ENCODE measurements at regions not wholly inside any gene's neighbourhood (a gene's known extent, or its start where the extent isn't known, plus 50 kb on each side); places are given as distances from the start of the nearest gene placed in this dataset.

DNA sequence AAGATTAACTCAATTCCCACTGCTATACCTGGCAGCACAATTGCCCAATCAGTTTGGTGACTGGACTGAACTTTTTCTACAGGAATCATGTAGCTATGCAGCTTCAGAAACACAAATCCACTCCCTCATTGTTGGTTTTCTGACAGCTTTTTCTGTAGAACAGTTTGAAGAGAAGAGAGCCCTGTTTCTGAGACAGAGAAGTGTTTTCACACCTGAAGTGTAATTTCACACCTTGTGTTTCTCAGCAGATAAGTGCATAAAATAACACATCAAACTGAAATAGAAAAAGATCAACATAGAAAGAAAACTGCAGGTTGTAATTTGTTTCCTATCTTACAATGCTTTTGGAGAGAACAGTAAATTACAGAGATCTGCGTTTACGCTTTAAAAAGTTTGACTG lies 335.6 kb downstream of the SNAPC1 start:
- TF ChIP-seq, protein P1, sequence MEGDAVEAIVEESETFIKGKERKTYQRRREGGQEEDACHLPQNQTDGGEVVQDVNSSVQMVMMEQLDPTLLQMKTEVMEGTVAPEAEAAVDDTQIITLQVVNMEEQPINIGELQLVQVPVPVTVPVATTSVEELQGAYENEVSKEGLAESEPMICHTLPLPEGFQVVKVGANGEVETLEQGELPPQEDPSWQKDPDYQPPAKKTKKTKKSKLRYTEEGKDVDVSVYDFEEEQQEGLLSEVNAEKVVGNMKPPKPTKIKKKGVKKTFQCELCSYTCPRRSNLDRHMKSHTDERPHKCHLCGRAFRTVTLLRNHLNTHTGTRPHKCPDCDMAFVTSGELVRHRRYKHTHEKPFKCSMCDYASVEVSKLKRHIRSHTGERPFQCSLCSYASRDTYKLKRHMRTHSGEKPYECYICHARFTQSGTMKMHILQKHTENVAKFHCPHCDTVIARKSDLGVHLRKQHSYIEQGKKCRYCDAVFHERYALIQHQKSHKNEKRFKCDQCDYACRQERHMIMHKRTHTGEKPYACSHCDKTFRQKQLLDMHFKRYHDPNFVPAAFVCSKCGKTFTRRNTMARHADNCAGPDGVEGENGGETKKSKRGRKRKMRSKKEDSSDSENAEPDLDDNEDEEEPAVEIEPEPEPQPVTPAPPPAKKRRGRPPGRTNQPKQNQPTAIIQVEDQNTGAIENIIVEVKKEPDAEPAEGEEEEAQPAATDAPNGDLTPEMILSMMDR (IDR thresholded peaks at IDR 0.05; ENCODE audit: unreplicated experiment) = no peak
- no peaks in the 10 kb centered on the region for H3K9me3 Mint-ChIP-seq
- H3K27ac Mint-ChIP-seq = no peak overlapping the region
- no peaks in the 10 kb centered on the region for H3K36me3 Mint-ChIP-seq
- H3K27me3 Mint-ChIP-seq (ENCODE audit: low read depth) = no peaks in the 10 kb centered on the region
- no peaks in the 10 kb centered on the region for H3K4me1 Mint-ChIP-seq
- no peak overlapping the region for H3K4me3 Mint-ChIP-seq
- no peak for DNase-seq (ENCODE audit: low spot score in 2 of 2, unreplicated experiment in 2 of 2)

DNA sequence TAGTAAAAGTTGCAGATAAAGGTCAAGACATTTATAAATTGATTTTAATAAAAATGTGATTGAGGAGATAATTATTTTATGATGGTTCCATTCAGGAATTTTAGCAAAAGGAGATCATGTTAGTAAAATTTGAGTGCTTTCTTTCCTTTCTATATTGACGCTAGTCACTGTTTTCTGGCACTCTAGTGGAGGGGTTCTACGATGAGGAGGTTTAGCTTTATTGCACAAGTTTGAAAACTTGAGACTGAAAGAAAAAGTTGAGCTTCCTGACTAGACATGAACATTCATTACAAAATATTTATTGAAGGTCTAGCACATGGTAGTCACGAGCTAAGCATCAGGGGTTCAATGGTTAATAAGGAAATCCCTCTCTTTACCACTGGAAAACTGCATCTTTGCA lies 336.1 kb downstream of the SNAPC1 start:
- no peaks in the 10 kb centered on the region for H3K4me1 Mint-ChIP-seq
- no peak overlapping the region for H3K27ac Mint-ChIP-seq
- no peak for DNase-seq (ENCODE audit: low spot score in 2 of 2, unreplicated experiment in 2 of 2)
- TF ChIP-seq, protein P1 (IDR thresholded peaks at IDR 0.05; ENCODE audit: unreplicated experiment) = no peak
- no peaks in the 10 kb centered on the region for H3K36me3 Mint-ChIP-seq
- H3K27me3 Mint-ChIP-seq (ENCODE audit: low read depth) = no peaks in the 10 kb centered on the region
- no peak overlapping the region for H3K4me3 Mint-ChIP-seq
- H3K9me3 Mint-ChIP-seq = no peaks in the 10 kb centered on the region

- DNase-seq (ENCODE audit: low spot score in 2 of 2, unreplicated experiment in 2 of 2) = no peak
- TF ChIP-seq, protein P1 (IDR thresholded peaks at IDR 0.05; ENCODE audit: unreplicated experiment) = no peak
- H3K27ac Mint-ChIP-seq = no peak overlapping the region
- no peaks in the 10 kb centered on the region for H3K27me3 Mint-ChIP-seq (ENCODE audit: low read depth)
- H3K9me3 Mint-ChIP-seq = no peaks in the 10 kb centered on the region
- no peak overlapping the region for H3K4me3 Mint-ChIP-seq
- H3K36me3 Mint-ChIP-seq = no peaks in the 10 kb centered on the region
- no peaks in the 10 kb centered on the region for H3K4me1 Mint-ChIP-seq
These were observed 336.9 kb downstream of the SNAPC1 start for GRCh38 chr14:62099091-62099490.

GRCh38 chr14:62101189-62101588 lies 339.0 kb downstream of the SNAPC1 start:
- no peak for DNase-seq (ENCODE audit: low spot score in 2 of 2, unreplicated experiment in 2 of 2)
- Mint-ChIP-seq H3K27me3 (ENCODE audit: low read depth) (no peaks in the 10 kb centered on the region), H3K36me3 (no peaks in the 10 kb centered on the region), H3K9me3 (no peaks in the 10 kb centered on the region), H3K4me3 (no peak overlapping the region), H3K4me1 (no peaks in the 10 kb centered on the region), H3K27ac (no peak overlapping the region)
- TF ChIP-seq, protein P1 (IDR thresholded peaks at IDR 0.05; ENCODE audit: unreplicated experiment) = no peak

- no peak overlapping the region for H3K27ac Mint-ChIP-seq
- H3K4me3 Mint-ChIP-seq = no peak overlapping the region
- no peak for DNase-seq (ENCODE audit: low spot score in 2 of 2, unreplicated experiment in 2 of 2)
- no peaks in the 10 kb centered on the region for H3K36me3 Mint-ChIP-seq
- H3K27me3 Mint-ChIP-seq (ENCODE audit: low read depth) = no peaks in the 10 kb centered on the region
- H3K4me1 Mint-ChIP-seq = no peaks in the 10 kb centered on the region
- TF ChIP-seq, protein P1 (IDR thresholded peaks at IDR 0.05; ENCODE audit: unreplicated experiment) = no peak
- no peaks in the 10 kb centered on the region for H3K9me3 Mint-ChIP-seq
These were observed 339.6 kb downstream of the SNAPC1 start for GRCh38 chr14:62101673-62102348.

DNA sequence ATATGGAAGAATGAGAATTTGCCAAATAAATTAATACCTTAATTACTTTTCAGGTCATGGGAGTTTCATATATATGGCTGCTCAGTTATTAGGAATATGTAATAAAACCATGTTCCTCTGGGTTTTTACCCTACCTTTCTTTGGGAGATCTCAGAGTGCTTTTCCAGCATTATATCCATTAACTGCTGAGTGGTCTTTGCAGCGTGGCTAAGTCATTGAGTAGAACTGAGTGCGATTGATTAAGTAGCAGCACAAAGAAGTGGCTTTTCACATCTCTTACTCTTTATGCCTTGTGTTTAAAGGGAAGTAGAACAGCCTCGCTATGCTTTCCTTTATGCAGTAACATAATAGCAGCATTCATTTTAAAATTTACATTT lies 340.1 kb downstream of the SNAPC1 start:
- Mint-ChIP-seq H3K27me3 (ENCODE audit: low read depth) (no peaks in the 10 kb centered on the region), H3K9me3 (no peaks in the 10 kb centered on the region), H3K36me3 (no peaks in the 10 kb centered on the region), H3K4me3 (no peak overlapping the region), H3K4me1 (no peaks in the 10 kb centered on the region), H3K27ac (no peak overlapping the region)
- TF ChIP-seq, protein P1 (IDR thresholded peaks at IDR 0.05; ENCODE audit: unreplicated experiment) = no peak
- DNase-seq (ENCODE audit: low spot score in 2 of 2, unreplicated experiment in 2 of 2) = no peak
